ENCODE measurements at regions not wholly inside any gene's neighbourhood (a gene's known extent, or its start where the extent isn't known, plus 50 kb on each side); places are given as distances from the start of the nearest gene placed in this dataset.

GRCh38 chr4:147370473-147370872 is 110.4 kb upstream of the EDNRA start:
- intact Hi-C loops (cut with DNase I; ENCODE audit: low total_unique reads): no loop called here
- Histone ChIP-seq H3K36me3 (no peaks in the 10 kb centered on the region), H3K9me3 (no peaks in the 10 kb centered on the region), H3K4me3 (no peak overlapping the region), H3K27me3 (no peaks in the 10 kb centered on the region), H3K4me1 (peaks cover 0 to 7% (median 3%) of the 10 kb centered on the region in 4 donors), H3K27ac (peak overlapping the region in 1 of 5 donors; percentile 43)
- WGBS, 5 donors: 60 to 88% (median 70%) methylated on average over 2 of the region's 2 CpGs
- TF ChIP-seq CTCF (IDR thresholded peaks at IDR 0.05) (no peak), POLR2A (IDR thresholded peaks at IDR 0.05) (no peak), EP300 (IDR thresholded peaks at IDR 0.05) (no peak), POLR2AphosphoS5 (IDR thresholded peaks at IDR 0.05) (no peak)
- no peak for DNase-seq

DNA sequence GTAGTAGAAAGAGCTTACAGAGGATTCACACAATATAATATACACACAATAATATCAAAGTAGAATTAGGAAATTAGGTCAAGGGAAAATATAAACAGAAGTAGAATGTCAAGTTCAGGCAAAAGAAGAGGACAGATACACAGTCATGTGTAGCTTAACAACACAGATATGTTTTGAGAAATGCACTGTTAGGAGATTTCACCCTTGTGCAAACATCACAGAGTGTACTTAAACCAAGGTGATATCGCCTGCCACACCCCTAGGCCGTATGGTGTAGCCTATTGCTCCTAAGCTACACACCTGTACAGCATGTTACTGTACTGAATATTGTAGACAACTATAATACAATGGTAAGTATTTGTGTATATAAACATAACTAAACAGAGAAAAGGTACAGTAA is 110.0 kb upstream of the EDNRA start:
- no peak for TF ChIP-seq CTCF (IDR thresholded peaks at IDR 0.05)
- TF ChIP-seq POLR2AphosphoS5 (IDR thresholded peaks at IDR 0.05): peak in 2 of 3 donors; percentile 46 to 51
- TF ChIP-seq EP300 (IDR thresholded peaks at IDR 0.05): no peak
- peak overlapping the region in 2 of 5 donors; percentile 31 to 43 for H3K27ac ChIP-seq
- intact Hi-C loops (cut with DNase I; ENCODE audit: low total_unique reads): no loop called here
- H3K9me3 ChIP-seq: no peaks in the 10 kb centered on the region
- H3K27me3 ChIP-seq: no peaks in the 10 kb centered on the region
- H3K36me3 ChIP-seq: no peaks in the 10 kb centered on the region
- 27 to 61% (median 33%) methylated on average over 2 of the region's 2 CpGs for WGBS, 5 donors
- peak; percentile 37 to 69 for DNase-seq
- H3K4me1 ChIP-seq: peaks cover 0 to 7% (median 3%) of the 10 kb centered on the region in 4 donors
- H3K4me3 ChIP-seq: no peak overlapping the region

- TF ChIP-seq POLR2AphosphoS5 (IDR thresholded peaks at IDR 0.05): peak in 1 of 3 donors; percentile 33
- TF ChIP-seq POLR2A (IDR thresholded peaks at IDR 0.05): no peak
- H3K27me3 ChIP-seq: no peaks in the 10 kb centered on the region
- H3K27ac ChIP-seq: peak overlapping the region in 1 of 5 donors; percentile 43
- intact Hi-C loops (cut with DNase I; ENCODE audit: low total_unique reads): no loop called here
- H3K36me3 ChIP-seq: no peaks in the 10 kb centered on the region
- peaks cover 0 to 7% (median 3%) of the 10 kb centered on the region in 4 donors for H3K4me1 ChIP-seq
- H3K9me3 ChIP-seq: no peaks in the 10 kb centered on the region
- DNase-seq: no peak
- H3K4me3 ChIP-seq: no peak overlapping the region
Measured at GRCh38 chr4:147371661-147372060, 109.2 kb upstream of the EDNRA start.

GRCh38 chr4:147378780-147379179 is 102.1 kb upstream of the EDNRA start:
- Histone ChIP-seq H3K9me3 (no peaks in the 10 kb centered on the region), H3K27ac (no peak overlapping the region), H3K27me3 (no peaks in the 10 kb centered on the region), H3K4me3 (no peak overlapping the region), H3K36me3 (no peaks in the 10 kb centered on the region), H3K4me1 (no peaks in the 10 kb centered on the region)
- peak in 1 of 2 donors; percentile 16 for DNase-seq
- intact Hi-C loops (cut with DNase I; ENCODE audit: low total_unique reads): no loop called here
- 58 to 82% (median 77%) methylated on average over 2 of the region's 2 CpGs for WGBS, 5 donors
- TF ChIP-seq CTCF (IDR thresholded peaks at IDR 0.05) (no peak), POLR2AphosphoS5 (IDR thresholded peaks at IDR 0.05) (no peak), EP300 (IDR thresholded peaks at IDR 0.05) (no peak), POLR2A (IDR thresholded peaks at IDR 0.05) (no peak)

DNA sequence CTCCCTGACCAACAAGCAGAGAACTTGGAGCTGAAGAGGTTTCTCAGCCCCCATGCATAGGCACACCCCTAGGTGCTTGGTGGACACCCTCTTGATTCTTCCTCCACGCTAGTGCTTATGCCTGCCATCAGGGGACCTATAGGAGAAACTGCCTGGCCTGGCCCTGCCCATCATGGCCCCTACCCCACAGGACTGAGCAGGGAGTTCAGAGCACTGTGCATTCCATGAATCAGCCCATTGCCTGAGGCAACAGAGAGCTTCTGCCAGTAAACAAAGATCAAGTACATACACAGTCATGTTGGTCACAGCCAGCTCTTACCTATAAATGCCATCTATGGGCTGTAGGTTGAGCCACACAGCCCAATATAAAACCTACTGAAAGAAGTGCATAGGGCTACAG is 99.1 kb upstream of the EDNRA start:
- Histone ChIP-seq H3K4me3 (no peak overlapping the region), H3K36me3 (no peaks in the 10 kb centered on the region), H3K4me1 (no peaks in the 10 kb centered on the region), H3K9me3 (no peaks in the 10 kb centered on the region), H3K27ac (no peak overlapping the region), H3K27me3 (no peaks in the 10 kb centered on the region)
- 75 to 86% (median 84%) methylated on average over 1 of the region's 1 CpG for WGBS, 5 donors
- no peak for DNase-seq
- intact Hi-C loops (cut with DNase I; ENCODE audit: low total_unique reads): no loop called here
- no peak for TF ChIP-seq CTCF (IDR thresholded peaks at IDR 0.05)
- TF ChIP-seq EP300 (IDR thresholded peaks at IDR 0.05): no peak
- TF ChIP-seq POLR2A (IDR thresholded peaks at IDR 0.05): no peak
- no peak for TF ChIP-seq POLR2AphosphoS5 (IDR thresholded peaks at IDR 0.05)
